ENCODE measurements at regions not wholly inside any gene's neighbourhood (a gene's known extent, or its start where the extent isn't known, plus 50 kb on each side); places are given as distances from the start of the nearest gene placed in this dataset.

DNA sequence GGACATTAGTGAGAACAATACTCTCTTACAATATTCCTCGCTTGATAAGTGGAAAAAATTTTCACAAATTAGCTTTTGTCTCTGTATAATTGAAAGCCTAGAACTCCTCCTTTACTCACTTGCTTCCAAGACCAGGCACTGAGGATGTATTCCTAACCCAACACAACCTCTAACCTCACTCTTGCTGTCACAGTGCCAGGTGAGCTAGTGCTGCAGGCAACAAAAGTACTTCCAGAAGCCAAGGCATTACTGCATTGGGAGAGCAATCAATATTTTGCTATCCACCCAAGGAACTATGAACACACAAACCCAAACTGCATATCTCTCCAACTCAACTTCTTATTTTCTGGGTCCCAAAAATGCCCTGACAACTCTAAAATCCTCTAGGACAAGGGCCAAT, 1081.0 kb downstream of the VRK1 start:
- DNase-seq (ENCODE audit: low read depth in 2 of 3, low spot score in 2 of 3), result no peak

GRCh38 chr14:97878727-97879126, 1081.5 kb downstream of the VRK1 start:
- peak in 1 of 3 donors; percentile 3 for DNase-seq (ENCODE audit: low read depth in 2 of 3, low spot score in 2 of 3)

- no peak for DNase-seq (ENCODE audit: low read depth in 2 of 3, low spot score in 2 of 3)
Measured at GRCh38 chr14:97887690-97888089, 1090.5 kb downstream of the VRK1 start.

GRCh38 chr14:97888331-97888730, 1091.1 kb downstream of the VRK1 start:
- DNase-seq (ENCODE audit: low read depth in 2 of 3, low spot score in 2 of 3), result no peak

DNA sequence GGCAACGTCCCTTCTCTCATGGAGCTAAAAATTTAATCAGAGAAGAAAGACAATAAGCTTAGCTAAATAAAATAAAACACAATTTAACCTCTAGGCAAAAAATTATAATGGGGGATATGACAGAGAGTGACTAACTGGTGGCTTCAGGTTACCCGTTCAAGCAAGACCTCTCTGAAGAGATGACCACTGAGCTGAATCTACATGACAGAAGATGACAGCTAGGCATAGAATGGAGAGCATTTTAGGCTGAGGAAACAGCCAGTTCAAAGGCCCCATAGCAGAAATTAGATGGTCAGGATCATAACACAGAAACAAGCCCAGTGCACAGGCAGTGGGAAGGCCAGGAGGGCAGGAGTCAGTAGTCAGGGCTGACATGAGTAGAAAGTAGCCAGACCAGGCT, 1094.3 kb downstream of the VRK1 start:
- no peak for DNase-seq (ENCODE audit: low read depth in 2 of 3, low spot score in 2 of 3)

GRCh38 chr14:97894552-97894951, 1097.4 kb downstream of the VRK1 start:
- no peak for DNase-seq (ENCODE audit: low read depth in 2 of 3, low spot score in 2 of 3)

GRCh38 chr14:97900196-97900854, 1103.1 kb downstream of the VRK1 start:
- no peak for DNase-seq (ENCODE audit: low read depth in 2 of 3, low spot score in 2 of 3)

- no peak for DNase-seq (ENCODE audit: low read depth in 2 of 3, low spot score in 2 of 3)
Measured at GRCh38 chr14:97902630-97903029, 1105.4 kb downstream of the VRK1 start.

DNA sequence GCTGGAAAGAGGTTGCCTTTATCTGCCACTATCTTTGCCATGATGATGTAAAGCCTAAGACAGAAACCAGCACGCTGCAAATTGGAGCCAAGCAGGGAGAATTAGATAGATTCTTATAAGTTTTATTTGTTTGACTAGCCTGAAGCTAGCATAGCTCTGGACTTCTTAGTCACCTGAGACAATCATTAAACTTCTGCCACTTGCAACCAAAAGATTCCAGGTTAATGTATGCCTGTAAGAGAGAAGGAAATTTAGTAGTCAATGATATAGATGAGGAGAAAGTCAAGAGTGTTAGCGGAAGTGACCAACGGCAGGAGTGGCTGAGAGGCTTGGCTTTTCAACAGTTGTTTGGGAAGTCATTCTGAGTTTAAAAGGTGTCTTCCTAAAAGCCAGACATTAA, 1106.6 kb downstream of the VRK1 start:
- no peak for DNase-seq (ENCODE audit: low read depth in 2 of 3, low spot score in 2 of 3)

DNA sequence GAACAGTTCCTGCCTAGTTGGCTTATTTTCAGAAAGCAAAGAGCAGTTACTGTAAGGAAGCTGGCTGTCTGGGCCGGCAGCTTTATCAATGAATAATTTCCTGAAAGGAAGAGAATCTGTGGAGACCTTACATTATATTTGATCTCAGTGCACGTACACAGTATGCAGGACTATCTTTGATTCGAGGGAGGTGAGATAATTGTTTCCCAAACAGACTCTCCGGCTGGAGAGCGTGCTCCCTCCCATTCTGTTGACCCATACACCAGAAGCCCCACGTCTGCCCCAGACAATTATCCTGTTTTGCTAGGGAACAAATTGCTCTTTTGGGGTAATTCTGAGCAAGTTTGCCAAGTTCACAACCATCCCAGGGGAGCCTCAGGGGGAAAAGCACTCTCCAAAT, 1115.0 kb downstream of the VRK1 start:
- DNase-seq (ENCODE audit: low read depth in 2 of 3, low spot score in 2 of 3), result no peak

- DNase-seq (ENCODE audit: low read depth in 2 of 3, low spot score in 2 of 3), result no peak
Measured at GRCh38 chr14:97916100-97916499, 1118.9 kb downstream of the VRK1 start.

DNA sequence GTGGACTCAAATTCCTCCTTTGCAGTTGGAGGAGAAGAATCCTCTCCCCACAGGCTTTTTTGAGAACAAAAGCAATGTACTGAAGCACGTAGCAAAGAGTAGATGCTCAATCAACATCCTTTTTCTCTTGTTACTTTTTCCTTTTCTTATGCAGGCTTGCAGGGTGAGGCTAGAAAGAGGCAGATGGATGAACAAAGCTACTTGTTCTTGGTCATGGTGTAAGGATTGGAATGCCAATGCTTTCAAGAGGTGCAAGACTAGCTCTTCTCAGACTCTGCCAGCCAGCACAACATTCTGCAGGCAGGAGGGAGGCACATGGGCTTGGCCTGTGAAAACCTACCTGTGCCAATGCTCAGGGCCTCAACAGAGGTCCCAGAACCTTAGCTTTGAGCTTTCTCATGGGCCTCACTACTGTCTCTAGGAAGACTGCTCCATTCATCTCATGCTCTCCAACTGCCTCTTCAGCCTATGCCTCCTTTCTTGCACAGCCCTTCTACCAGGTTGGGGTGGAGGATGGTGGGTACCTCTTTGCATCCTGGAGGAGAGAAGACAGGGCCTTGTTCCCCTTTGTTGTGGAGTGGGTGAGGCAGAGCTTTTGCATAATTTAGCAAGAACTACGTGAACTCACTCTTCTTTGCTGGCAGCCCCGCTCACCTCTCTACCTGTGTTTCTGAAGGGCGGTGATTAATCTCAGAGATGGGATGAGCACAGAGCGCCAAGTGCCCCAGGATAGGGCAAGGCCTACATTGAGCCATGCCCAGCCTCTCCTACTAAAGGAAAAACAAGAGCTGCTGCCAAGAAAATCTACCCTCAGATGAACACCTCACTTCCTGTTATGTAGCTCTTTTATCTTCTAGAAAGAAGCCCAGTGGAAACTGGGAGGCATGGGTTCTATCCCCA, 1119.7 kb downstream of the VRK1 start:
- no peak for DNase-seq (ENCODE audit: low read depth in 2 of 3, low spot score in 2 of 3)

GRCh38 chr14:97920201-97920600, 1123.0 kb downstream of the VRK1 start:
- no peak for DNase-seq (ENCODE audit: low read depth in 2 of 3, low spot score in 2 of 3)

- no peak for DNase-seq (ENCODE audit: low read depth in 2 of 3, low spot score in 2 of 3)
Measured at GRCh38 chr14:97921296-97921695, 1124.1 kb downstream of the VRK1 start.

DNA sequence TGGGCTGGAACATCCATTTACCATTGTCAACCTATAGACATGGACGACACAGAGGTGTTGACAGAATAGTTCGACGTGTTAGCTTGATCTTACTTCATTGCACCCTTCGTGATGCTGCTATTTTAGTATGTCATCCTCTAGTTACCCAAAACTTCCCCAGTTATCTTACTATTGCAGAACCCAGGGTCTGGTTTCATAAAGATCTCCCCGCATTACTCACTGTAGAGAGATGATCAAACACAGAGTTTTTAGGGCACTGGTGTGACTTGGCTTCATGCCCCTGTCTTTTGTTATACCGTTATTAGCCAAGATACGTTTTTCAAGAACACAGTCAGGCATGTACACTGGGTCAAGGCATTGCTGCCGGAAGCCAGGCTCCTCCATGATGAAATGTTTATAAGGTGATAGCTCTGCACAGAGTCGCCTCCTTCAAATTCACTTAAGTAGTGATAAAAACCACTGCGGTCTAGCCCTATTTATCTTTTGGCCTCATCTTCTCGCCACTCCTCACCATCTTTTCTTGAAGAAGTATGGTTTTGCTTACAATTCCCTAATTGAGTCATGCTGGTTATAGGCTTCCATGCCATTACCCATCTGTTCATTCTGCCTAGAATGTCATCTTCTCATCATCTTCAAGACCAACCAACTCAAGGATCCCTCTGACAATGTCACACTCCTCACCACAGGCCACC, 1127.9 kb downstream of the VRK1 start:
- no peak for DNase-seq (ENCODE audit: low read depth in 2 of 3, low spot score in 2 of 3)

GRCh38 chr14:97930166-97930565, 1133.0 kb downstream of the VRK1 start:
- DNase-seq (ENCODE audit: low read depth in 2 of 3, low spot score in 2 of 3), result no peak

DNA sequence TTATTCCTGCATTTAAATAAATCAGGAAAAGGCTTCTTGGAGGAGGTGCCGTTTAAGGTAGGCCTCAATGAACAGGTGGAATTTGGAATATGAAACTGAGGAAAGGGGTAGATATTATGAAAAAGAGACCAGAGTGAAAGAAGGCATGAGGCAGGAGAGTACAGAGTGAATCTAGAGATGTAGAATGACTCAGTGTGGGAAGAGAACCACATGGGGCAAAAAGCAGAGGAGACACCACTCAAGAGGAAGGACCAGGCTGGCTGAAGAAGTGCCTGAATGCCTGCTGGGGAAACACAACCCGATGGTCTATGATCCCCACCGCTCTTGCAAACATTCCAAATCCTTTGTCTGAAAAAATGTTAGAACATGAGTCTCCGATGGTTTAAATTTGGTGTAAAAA, 1134.1 kb downstream of the VRK1 start:
- no peak for DNase-seq (ENCODE audit: low read depth in 2 of 3, low spot score in 2 of 3)

DNA sequence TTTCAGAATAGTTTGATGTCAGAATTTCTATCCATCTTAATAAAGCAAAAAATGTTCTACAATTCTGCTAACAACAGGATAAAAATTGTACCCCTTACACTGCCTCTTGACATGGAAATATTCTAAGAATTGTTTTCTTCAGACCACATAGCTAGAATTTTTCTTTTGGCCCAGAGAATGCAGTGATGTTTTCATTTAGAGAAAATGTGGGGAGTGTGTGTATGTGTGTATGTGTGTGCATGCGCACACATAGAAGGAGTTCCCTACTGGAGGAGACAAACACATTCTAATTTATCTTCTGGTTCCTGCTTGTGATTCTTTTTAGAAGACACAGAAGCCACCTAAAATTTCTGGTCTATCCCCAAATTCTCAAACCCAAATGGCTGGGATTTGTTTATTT, 1145.7 kb downstream of the VRK1 start:
- DNase-seq (ENCODE audit: low read depth in 2 of 3, low spot score in 2 of 3), result no peak

- no peak for DNase-seq (ENCODE audit: low read depth in 2 of 3, low spot score in 2 of 3)
Measured at GRCh38 chr14:97943619-97944018, 1146.4 kb downstream of the VRK1 start.

GRCh38 chr14:97944380-97944779, 1147.2 kb downstream of the VRK1 start:
- DNase-seq (ENCODE audit: low read depth in 2 of 3, low spot score in 2 of 3), result no peak

DNA sequence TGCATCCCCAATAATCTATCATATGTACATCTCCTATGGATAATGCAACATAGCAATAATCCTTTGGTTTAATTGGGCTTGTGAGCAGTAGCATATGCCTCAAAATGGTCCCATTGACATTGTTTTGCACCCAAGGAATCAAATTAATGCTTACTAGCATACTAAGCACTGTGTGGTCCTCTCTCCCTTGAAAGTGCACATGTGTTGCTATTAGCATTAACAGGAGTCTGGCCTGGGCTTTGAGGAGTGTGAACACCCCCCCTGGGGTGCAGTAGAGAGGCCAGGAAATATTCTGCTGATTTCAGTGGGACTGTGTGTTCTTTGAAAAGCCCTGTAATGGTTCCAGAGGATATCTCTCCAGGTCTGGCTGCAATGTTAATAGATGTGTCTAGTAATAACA, 1148.4 kb downstream of the VRK1 start:
- DNase-seq (ENCODE audit: low read depth in 2 of 3, low spot score in 2 of 3), result no peak

- no peak for DNase-seq (ENCODE audit: low read depth in 2 of 3, low spot score in 2 of 3)
Measured at GRCh38 chr14:97946240-97946639, 1149.1 kb downstream of the VRK1 start.

Data from hematopoietic multipotent progenitor cell (in vitro differentiated cells).